CMK (cell line): ENCODE measurements at regions not wholly inside any gene's neighbourhood (a gene's known extent, or its start where the extent isn't known, plus 50 kb on each side); places are given as distances from the start of the nearest gene placed in this dataset.
"Not testable (repeated sequence)": the region's sequence is repeated elsewhere in the genome, so short reads cannot be mapped to it uniquely, and the experiment has no call there.

ENCODE experiments used
- DNase-seq: peaks from one replicate; pipeline ENCODE4 v3.0.0-alpha.2; 2010; ENCODE audit warnings: low read depth

DNA sequence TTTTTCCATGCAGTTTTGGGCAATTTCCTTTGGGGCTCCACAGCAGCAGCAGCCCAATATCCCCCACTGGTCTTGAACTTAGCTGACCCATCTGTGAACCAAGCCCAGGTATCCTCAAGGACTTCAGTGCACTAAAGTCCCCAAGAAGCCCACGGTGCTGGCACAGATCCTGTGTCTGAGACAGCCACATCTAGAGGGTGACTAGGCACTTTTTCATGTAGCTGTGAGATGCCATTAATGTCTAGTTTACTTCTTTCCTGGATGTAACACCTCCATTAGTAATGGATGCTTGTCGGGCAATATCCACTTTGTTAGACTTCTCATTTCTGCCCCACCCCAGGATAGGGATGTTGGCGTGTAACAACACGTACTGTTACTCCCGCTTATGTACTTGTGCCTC lies 117.9 kb downstream of the GPCPD1 start:
- no peak for DNase-seq

DNA sequence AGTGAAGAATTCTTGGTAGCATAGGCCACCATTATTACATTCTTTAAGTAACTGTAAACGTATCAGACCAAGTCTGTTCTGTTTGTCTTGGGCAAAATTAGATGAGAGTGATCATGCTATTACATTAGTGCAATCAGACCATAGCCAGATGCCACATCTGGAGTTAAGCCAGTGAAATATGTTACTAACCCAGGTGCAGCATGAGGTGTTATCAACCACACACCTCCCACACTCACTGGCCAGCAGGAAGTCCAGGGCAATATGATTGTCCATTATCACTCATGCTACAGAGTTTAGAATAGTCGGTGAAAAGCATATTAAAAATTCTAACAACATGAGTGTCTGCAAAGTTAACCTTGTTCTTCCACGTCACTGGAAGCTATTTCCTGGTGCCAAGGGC lies 119.4 kb downstream of the GPCPD1 start:
- DNase-seq, result no peak

DNA sequence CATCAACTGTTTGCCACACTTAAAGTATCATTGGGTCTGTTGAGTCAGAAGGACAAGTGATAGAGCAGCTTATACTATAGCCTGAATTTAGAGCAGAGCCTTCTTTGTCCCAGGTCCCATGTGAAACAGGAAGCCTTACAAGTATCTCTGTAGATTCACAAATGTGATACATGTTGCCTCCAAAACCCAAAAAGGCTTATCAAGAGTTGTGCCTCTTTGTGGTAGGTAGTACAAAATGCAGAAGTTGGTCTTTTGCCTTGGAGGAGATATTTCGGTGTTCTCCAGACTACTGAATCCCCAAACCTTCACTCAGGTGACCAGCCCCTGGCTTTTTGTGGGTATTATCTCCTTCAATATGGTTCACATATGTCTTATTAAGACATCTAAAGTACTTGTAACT lies 121.2 kb downstream of the GPCPD1 start:
- no peak for DNase-seq

DNA sequence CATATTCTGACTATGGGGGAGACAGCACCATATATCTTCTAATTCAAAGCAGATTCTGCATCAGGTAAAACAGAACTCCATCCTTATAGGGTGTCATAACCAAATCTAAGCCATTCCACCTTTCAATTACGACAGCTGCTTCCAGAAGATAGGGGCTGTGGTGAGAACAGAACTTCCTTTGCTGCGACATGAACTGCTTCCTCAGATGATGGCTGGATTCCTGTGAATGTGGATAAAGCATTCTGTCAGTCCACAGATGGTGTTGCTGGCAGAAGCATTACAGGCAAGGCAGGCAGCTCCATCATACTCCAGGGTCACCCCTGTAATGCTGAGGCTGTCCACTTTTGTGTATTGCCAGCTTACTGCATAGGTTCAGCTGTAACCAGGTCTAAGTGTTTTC lies 122.0 kb downstream of the GPCPD1 start:
- DNase-seq, result peak; percentile 99

DNA sequence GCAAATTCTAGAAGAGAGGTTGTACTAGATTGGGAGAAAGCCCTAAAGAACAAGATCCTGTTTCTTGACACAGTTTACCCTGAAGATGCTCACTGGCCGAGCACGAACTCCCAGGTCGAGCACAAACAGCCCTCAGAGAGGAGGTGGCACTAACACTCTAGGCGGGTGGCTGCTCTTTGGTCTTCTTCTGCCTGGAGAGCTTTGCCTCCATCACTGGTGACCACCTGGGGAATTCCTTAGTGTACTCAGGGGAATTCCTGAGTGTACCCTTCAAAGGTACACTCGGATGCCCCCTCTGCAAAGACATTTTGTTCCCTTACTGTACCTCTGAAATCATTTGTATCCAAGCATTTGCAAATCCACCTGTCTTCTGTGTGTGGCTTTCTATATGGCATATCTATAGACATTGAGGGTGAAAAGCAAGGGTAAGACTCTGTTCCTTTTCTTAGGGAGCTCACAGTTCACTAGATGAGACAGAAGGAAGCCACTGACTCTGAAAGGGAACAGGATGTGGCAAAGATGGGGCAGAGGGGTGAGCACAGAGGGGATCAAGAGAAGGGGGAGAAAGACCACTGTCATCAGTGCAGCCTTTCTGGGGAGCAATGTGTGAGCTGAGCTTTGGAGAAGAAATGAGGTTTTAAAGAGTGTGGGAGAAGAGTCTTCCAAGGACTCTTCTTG lies 124.3 kb downstream of the GPCPD1 start:
- no peak for DNase-seq

DNA sequence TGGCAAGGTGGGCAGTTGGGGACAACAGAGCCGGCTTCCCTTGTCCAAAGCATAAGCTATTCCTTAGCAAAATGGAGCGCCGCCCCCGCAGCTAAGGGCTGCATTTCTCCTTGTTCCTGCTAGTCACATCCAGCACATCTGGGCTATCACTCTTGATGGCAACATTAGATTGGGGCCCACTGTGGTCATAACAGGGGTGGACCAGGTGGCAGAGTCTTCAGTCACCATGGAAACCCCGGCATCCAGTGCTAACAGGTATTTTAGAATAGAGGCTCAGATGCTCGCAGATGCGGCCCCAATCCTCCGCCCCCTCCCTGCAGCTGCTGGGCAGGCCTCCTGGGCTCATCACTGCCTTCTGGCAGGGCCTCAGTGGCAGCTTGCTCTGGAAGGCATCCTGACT lies 125.9 kb downstream of the GPCPD1 start:
- no peak for DNase-seq

DNA sequence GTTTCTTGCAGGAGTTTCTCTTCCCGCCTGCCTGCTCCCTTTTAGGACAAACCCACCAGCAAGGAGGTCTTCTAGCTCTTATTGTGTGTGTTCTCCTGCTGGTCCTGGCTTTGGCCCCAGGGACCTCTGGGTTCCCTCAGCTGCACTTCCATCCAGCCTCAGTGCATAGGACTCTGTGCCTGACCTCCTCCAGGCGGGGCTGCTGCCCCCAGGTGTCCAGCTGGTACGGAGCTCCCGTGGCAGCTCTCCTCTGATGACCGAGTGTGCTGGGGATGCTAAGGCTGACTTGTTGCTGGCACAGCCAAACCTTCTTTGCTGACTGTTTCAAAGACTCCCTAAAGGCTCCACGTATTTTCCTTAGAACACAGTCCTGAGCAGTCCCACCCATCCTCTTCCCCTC lies 126.5 kb downstream of the GPCPD1 start:
- no peak for DNase-seq

DNA sequence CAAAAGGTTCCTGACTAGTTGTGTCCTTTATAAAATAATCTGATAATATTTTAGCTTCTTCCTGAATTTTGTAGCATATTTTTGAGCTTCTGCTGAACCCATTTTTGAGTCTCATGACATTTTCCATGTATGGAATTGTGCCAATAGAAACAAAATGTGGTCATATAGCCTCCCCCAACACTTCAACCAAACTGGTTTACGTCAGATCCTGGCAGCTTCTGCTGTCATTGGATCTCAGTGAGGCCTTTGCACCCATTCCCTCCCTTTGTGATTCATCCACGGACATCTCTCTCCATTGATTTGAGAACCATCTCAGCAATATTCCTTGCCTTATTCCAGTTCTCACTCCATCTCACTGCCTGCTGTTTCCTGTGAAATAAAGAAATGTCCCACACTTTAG lies 128.0 kb downstream of the GPCPD1 start:
- DNase-seq, result no peak

DNA sequence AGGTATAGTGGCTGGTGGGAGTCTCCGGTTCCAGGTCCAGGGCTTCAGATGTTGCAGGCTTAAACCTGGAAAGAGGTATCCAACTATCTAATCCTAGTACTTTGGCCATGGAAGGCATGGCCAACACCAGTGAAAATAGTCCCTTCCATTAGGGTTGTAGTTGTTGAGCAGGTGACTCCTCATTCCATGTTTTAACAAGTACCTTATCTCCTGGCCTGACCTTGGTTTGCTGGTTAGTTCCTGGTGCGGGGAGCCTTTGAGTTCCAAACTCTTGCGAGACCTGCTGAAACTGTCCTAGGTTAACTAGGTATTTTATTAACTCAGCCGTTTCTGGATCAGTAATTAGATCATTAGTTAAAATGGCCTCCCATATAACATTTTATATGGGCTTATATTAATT lies 128.9 kb downstream of the GPCPD1 start:
- DNase-seq, result no peak

DNA sequence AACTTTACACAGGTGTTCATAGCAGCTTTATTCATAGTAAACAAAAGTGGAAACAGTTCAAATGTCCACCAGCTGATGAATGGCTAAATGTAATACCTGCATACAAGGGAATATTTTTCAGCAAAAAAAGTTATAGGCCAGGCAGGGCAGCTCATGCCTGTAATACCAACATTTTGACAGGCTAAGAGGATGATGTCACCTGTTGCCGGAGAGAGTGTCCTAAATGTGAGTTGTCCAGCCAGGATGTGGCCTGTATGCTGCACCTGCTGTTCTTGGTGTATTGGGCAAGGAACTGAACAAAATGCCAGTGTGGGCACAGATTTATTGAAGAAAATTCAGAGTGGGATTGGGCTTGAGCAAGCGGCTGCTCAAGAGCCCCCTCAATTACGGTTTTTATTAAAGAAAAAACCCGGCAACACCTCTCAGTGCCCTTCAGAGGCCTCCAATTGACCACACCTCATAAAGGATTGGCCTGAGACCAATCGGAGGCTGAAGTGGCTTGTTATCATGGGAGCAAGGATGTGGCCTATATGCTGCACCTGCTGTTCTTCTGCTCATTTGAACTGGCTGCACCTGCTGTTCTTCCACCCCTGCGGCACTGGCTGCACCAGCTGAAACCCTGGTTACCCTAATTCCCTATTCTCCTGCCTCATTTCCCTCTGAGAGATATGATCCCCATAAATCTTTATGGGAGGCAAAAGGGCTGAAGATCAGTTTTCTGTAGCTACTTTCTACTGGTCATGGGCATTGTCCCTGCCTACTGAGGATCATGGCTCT lies 129.8 kb downstream of the GPCPD1 start:
- no peak for DNase-seq

DNA sequence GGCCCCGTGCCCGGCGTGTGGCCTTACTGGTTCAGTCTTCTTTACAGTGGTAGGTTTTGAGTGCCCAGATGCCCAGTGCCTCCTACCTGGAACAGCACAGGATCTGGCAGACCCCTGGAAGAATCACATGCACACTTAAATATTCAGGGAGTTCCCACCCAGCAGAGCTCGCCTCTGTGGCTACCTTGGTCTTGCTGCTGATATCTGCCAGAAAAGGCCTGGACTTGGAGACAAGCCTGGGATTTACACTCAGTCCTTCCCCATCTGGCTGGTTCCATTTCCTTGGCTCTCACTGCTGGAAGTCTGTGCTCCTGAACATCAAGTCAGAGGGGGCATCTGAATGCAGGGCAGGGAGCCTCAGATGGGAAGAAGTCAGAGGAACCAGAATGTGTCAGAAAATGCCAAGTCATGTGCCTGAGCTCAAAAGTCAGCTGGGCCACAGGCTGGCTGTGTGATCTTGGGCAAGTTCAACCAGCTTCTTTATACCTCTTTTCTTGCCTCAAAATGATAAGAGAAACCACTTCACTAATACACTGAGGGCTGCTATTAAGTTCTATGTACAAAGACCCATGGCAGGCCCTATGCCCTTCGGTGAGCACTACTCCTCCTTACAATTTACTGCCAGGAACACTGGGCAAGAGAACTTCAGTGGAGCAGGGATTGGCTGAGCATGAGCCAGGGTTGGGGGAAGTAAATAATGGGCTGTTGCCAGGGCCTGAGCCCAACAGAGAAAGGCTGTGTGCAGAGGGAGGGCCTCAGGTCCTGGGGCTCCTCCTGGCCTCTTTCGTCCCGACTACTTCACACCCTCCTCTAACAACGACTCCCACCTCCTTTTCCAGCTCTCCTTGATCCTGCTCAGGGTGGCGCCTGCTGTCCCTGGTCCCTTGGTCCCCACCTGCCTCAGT lies 135.9 kb downstream of the GPCPD1 start:
- no peak for DNase-seq

DNA sequence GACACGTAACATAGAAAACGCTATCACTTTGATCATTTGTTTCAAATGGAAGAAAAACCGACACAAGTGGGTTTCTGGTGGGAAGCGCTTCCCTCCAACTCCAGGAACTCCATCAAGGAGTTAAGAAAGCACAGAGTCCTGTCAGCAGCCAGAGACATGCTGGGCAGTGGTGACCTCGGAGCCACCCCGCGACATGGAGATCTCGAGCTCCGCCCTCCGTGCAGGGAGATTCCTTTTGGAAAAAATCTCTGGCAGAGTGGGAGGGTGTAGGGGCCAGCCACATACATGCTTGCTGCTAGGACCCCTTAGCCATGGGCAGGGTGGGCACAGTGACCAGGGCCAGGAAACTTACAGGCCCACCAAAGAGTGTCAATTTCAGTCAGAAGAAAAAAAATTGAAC lies 138.9 kb downstream of the GPCPD1 start:
- not testable (repeated sequence) for DNase-seq

DNA sequence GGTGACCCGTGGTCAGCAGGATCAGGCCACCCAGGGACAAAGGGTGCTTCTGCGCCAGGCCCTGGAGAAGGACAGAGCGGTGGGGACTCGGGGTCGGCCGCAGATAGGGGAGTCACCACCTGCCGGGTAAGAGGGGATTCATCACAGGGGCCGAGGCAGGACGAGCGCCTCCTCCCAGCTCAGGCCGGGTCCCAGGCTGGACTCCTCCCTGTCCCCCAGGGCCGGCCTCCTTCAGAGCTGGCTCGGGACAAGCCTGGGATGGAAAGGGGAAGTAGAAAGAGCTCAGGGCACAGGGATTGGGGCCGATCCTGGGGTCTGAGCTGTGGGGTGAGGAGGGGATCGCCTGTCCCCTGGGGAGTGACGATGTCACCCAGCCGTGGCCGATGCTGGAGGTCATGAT lies 139.4 kb downstream of the GPCPD1 start:
- DNase-seq, result no peak

DNA sequence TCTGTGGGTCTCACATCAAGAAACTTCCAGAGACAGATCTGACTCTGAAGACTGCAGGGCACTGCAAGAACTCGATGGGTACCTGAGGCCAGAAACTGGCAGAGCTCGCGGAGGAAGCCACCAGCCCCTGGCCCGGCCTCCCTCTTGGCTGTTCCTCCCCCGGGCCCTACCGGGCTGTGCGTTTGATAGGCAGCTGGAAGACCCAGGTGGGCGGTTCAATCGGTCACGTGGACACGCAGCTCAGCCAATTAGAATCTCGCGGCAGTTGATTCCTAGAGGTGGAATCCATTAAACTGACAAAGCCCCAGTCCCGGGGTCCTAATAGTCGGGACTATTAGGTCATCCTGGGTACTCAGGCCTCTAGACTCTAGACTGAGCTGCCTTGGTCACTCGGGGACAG lies 139.9 kb downstream of the GPCPD1 start:
- no peak for DNase-seq

DNA sequence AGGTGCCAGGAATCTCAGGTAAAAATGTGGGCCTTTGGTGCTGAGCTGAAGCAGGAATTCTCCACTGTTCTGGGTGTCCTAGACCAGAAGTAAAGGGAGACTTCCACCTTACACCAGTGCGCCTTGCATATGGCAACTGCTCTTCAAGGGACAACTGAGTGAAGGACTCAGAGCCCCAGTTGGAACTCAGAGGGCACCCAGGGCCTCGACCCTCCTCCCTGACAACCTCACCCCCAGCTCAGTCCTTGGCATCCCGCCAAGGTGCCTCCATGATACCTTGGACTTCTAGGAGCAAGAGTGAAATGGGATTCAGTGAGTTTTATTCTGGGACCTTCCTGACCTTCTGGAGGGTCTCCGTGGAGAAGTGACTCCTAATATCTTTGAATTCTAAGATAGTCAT lies 140.3 kb downstream of the GPCPD1 start:
- DNase-seq, result no peak

DNA sequence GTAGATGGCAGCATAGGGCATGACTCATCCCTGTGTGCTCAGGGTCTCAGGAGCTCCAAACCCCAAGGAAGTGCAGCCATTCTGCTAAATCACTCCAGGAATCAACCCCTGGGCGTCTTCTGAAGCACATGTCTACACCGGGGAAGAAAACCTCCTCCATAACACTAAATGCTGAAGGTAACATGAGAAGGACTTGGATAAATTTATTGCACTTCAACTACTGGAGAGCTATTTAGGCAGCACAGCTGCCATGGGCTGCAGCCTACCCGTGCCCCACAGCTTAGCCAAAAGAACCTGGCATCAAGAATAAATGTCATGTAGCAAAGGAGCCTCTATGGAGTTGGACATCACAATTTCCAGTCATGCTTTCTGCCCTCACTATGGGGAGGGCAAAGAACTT lies 141.7 kb downstream of the GPCPD1 start:
- no peak for DNase-seq

DNA sequence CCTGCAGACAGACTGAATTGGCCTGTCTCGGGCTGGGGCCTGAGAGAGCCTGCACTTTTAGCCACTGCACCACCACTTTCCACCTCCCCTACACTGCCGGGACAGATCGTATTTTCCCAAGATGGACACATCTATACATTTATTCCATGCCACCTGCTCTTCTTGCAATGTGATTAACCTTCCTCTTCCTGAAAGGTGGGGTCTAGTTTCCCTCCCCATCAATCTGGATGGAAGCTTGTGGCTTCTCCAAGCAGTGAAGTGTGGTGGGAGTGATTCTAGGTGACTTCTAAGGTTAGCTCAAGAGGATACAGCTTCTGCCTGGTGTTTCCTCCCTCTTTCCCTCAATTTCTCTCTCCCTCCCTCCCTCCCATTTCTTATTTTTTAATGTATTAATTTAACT lies 143.7 kb downstream of the GPCPD1 start:
- no peak for DNase-seq

DNA sequence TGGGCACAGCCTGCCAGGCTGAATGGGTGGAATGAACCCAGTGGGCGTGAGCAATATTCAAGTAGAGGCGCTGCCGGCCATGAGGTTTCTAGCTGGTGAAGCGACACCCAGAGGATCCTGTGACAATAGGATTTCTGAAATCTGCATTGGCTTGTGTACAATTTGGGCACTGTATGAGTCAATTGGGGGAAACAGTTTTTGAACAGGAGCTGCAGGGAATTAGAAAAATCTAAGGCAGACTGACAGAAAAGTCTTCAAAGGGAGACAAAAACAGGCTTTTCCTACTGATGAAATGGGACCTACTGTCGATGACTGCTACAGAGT lies 145.2 kb downstream of the GPCPD1 start:
- DNase-seq, result no peak

DNA sequence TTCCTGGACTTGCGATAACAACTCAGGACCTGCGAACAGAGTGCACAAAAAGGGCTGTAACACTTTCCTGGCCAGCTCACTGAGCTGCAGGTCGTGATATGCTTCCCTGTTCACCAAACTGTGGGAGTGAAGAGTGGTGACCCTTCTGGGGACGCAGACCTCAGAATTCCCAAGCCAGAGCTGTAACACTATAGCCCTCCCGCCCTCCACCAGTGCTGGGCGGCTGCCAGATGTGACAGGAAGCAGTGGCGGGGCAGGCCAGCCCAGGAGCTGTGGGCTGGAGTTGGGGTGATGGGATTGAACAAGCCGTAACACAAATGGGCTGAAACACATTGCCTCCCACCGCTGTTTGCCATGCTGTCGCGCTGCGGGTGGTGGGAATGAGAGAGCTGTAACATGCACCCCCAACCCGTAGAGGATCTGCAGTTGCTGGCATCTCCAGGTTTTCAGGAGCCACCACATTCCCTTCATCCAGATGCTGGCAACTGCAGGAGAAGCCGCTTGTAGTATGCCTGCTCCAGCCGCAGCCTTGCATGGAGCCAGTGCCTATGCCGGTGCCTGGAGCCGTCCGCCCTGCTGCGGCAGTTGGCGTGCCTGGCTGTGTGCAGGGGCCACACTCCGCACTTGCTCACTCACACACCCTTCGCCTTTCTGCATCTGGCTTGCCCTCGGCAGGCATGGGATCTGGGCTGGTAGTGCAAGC lies 145.8 kb downstream of the GPCPD1 start:
- DNase-seq, result no peak

DNA sequence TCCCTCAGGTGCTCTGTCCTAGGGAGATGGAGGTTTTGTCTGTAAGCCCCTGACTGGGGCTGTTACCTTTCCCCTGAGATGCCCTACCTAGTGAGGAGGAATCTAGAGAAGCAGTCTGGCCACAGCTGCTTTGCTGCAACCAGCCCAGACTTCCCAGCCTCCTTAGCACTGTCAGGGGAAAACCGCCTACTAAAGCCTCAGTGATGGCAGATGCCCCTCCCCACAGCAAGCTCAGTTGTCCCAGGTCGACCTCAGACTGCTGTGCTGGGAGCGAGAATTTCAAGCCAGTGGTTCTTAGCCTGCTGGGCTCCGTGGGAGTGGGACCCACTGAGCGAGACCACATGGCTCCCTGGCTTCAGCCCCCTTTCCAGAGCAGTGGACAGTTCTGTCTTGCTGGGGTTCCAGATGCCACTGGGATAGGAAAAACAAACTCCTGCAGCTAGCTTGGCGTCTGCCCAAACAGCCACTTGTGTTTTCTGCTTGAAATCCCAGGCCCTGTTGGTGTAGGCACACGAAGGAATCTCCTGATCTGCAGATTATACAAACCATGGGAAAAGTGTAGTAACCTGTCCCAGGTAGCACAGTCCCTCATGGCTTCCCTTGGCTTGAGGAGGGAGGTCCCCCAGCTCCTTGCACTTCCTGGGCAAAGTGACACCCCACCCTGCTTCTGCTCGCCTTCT lies 146.4 kb upstream of the PROKR2 start:
- DNase-seq, result no peak

DNA sequence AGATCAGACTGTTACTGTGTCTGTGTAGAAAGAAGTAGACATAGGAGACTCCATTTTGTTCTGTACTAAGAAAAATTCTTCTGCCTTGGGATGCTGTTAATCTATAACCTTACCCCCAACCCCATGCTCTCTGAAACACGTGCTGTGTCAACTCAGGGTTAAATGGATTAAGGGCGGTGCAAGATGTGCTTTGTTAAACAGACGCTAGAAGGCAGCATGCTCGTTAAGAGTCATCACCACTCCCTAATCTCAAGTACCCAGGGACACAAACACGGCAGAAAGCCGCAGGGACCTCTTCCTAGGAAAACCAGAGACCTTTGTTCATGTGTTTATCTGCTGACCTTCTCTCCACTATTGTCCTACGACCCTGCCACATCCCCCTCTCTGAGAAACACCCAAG lies 137.0 kb upstream of the PROKR2 start:
- DNase-seq, result not testable (repeated sequence)

DNA sequence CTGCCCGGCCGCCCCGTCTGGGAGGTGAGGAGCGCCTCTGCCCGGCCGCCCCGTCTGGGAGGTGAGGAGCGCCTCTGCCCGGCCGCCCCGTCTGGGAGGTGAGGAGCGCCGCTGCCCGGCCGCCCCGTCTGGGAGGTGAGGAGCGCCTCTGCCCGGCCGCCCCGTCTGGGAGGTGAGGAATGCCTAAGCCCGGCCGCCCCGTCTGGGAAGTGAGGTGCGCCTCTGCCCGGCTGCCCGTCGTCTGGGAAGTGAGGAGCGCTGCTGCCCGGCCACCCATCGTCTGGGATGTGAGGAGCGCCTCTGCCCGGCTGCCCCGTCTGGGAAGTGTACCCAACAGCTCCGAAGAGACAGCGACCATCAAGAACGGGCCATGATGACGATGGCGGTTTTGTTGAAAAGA lies 136.6 kb upstream of the PROKR2 start:
- DNase-seq, result not testable (repeated sequence)
